HFFc6 (cell line): ENCODE measurements at regions not wholly inside any gene's neighbourhood (a gene's known extent, or its start where the extent isn't known, plus 50 kb on each side); places are given as distances from the start of the nearest gene placed in this dataset.

Source experiments
- DNase-seq: peaks from one replicate; pipeline ENCODE4 v3.0.0-alpha.2; 2018
- H3K27ac Mint-ChIP-seq: 2 replicates; pipeline ENCODE4 v1.8.0; 2020; ENCODE audit warnings: mild to moderate bottlenecking, mixed read lengths
- H3K27me3 Mint-ChIP-seq: 2 replicates; pipeline ENCODE4 v1.8.0; 2021; ENCODE audit warnings: mild to moderate bottlenecking, moderate library complexity, mixed read lengths; ENCODE audit not compliant: insufficient read depth
- H3K36me3 Mint-ChIP-seq: 2 replicates; pipeline ENCODE4 v1.8.0; 2021; ENCODE audit warnings: low read depth, mixed read lengths
- H3K4me1 Mint-ChIP-seq: 2 replicates; pipeline ENCODE4 v1.8.0; 2020; ENCODE audit warnings: low read depth, mixed read lengths
- H3K4me3 Mint-ChIP-seq: 2 replicates; pipeline ENCODE4 v1.8.0; 2020; ENCODE audit warnings: mild to moderate bottlenecking, moderate library complexity, mixed read lengths
- H3K9me3 Mint-ChIP-seq: 2 replicates; pipeline ENCODE4 v1.8.0; 2020; ENCODE audit warnings: mild to moderate bottlenecking, mixed read lengths
- CTCF ChIP-seq: fragments of 200-600 bp; sonication (generic); IDR thresholded peaks from 2 replicates; pipeline ENCODE4 v1.5.0; 2021; ENCODE audit warnings: antibody characterized with exemption, mild to moderate bottlenecking

DNA sequence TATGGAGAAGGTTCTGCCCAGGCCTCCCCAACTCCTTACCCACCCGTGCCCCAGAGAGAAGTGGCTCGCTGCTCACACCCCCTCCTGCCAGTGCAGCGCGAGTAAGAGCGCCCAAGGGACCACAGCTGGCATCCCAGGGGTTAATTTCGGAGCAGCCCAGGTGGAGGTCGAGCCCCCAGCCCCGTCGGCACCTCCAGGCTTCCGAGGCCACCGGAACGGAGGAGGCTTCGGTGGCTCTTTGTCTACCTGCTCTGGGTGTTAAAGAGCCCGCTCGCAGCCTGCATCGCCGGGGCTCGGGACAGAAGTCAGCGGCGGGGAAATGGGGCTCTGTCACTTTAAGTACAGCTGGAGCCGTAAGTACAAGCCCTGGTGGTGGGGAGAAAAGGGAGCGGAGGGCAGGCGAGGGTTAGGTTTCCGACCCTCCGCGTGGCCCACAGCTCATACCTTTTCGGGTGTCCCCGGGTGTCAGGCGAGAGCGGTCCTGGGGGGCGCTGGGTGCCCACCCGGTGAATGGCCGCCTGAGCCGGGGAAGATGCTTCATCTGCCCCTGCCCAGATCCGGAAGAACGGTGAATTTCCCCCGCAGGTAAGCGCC, 89.4 kb upstream of the IPO9 start:
- H3K9me3 Mint-ChIP-seq, result no peaks in the 10 kb centered on the region
- H3K27me3 Mint-ChIP-seq, result peaks cover 9% of the 10 kb centered on the region
- DNase-seq, result no peak
- peak overlapping the region; percentile 86 for H3K4me3 Mint-ChIP-seq
- no peak for TF ChIP-seq CTCF
- H3K27ac Mint-ChIP-seq, result peak overlapping the region; percentile 88; the same call in 1 of the 2 replicates
- peaks cover 94% of the 10 kb centered on the region for H3K4me1 Mint-ChIP-seq
- no peaks in the 10 kb centered on the region; the same call in 1 of the 2 replicates for H3K36me3 Mint-ChIP-seq

GRCh38 chr1:201740086-201740541, 88.8 kb upstream of the IPO9 start:
- no peak for TF ChIP-seq CTCF
- Mint-ChIP-seq H3K4me3 (peak overlapping the region; percentile 86), H3K36me3 (peaks cover under 1% of the 10 kb centered on the region; the same call in 1 of the 2 replicates), H3K9me3 (no peaks in the 10 kb centered on the region), H3K27ac (peak overlapping the region; percentile 79), H3K27me3 (peaks cover 9% of the 10 kb centered on the region), H3K4me1 (peaks cover 95% of the 10 kb centered on the region)
- no peak for DNase-seq

DNA sequence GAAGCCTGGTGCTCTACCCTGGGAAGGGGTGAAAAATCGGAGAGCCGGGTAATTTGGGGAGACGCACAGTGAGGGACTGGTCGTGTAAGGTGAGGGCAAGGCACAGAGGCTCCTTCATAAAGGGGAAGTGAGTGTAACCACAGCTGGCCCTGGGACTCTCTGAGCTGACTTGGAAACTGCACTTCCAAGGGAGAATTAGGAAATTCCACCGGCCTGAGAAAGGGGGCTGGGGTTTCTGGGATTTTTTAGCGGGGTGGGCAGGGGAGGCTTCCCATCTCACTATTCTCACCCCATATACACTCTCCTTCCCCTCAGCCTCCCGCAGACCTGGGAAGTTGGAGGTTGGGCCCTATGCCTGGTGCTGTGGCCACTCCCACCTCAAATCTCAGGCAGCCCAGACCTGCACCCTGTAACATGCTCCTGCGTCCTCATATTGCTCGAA, 88.3 kb upstream of the IPO9 start:
- no peak for TF ChIP-seq CTCF
- no peak for DNase-seq
- peaks cover 11% of the 10 kb centered on the region for H3K27me3 Mint-ChIP-seq
- peak overlapping the region; percentile 86 for H3K4me3 Mint-ChIP-seq
- peaks cover 4% of the 10 kb centered on the region; the same call in 1 of the 2 replicates for H3K36me3 Mint-ChIP-seq
- H3K4me1 Mint-ChIP-seq, result peaks cover 95% of the 10 kb centered on the region
- no peaks in the 10 kb centered on the region for H3K9me3 Mint-ChIP-seq
- peak overlapping the region; percentile 79 for H3K27ac Mint-ChIP-seq

- DNase-seq, result no peak
- Mint-ChIP-seq H3K27me3 (peaks cover 10% of the 10 kb centered on the region), H3K9me3 (no peaks in the 10 kb centered on the region), H3K4me1 (peaks cover 95% of the 10 kb centered on the region), H3K27ac (peak overlapping the region; percentile 71; the same call in 1 of the 2 replicates), H3K4me3 (peak overlapping the region; percentile 46; the same call in 1 of the 2 replicates), H3K36me3 (peaks cover 5% of the 10 kb centered on the region; the same call in 1 of the 2 replicates)
- no peak for TF ChIP-seq CTCF
Observed at GRCh38 chr1:201741763-201742342, 87.1 kb upstream of the IPO9 start.

- Mint-ChIP-seq H3K4me1 (peaks cover 95% of the 10 kb centered on the region), H3K27ac (peak overlapping the region; percentile 44), H3K36me3 (peaks cover 11% of the 10 kb centered on the region), H3K4me3 (no peak overlapping the region), H3K9me3 (no peaks in the 10 kb centered on the region), H3K27me3 (peaks cover 10% of the 10 kb centered on the region)
- peak; percentile 24 for DNase-seq
- TF ChIP-seq CTCF, result no peak
Observed at GRCh38 chr1:201742476-201742875, 86.5 kb upstream of the IPO9 start.
